HCT116 (cell line): ENCODE measurements at regions not wholly inside any gene's neighbourhood (a gene's known extent, or its start where the extent isn't known, plus 50 kb on each side); places are given as distances from the start of the nearest gene placed in this dataset.

Experiments
- ATAC-seq: fragments of 200-7000 bp; cut with Tn5 transposase; 2 replicates; pipeline ENCODE4 v1.9.1; 2020; ENCODE audit warnings: mild to moderate bottlenecking, moderate library complexity
- BruUV-seq: library from RNA; stranded (reverse); fragments of 400-500 nt; replicated peaks from 2 replicates; lab custom pipeline; 2021; lab: Mats Ljungman, UMichigan
- CTCF ChIA-PET: fragments of 300-600 bp; sonication (Branson Sonifier 250); formaldehyde crosslinking; loops from one replicate; lab custom pipeline; 2021; ENCODE audit warnings: antibody characterized with exemption; lab: Charles Lee
- POLR2A ChIA-PET: fragments of 300-600, 350-600 bp; sonication (Branson Sonifier 250); formaldehyde crosslinking; loops from one replicate; lab custom pipeline; 2021; ENCODE audit warnings: antibody characterized with exemption; lab: Charles Lee
- RAD21 ChIA-PET, 2 experiments: fragments of 300-600 bp; sonication (Branson Sonifier 250); formaldehyde crosslinking; loops; one replicate each; lab custom pipeline; 2023; ENCODE audit warnings: low total read pairs in 2 of 2; ENCODE audit not compliant: uncharacterized antibody in 2 of 2, unreplicated experiment in 2 of 2, low non-redundant PET in 1 of 2; lab: Charles Lee
- DNase-seq: peaks from one replicate; pipeline ENCODE4 v3.0.0-alpha.2; 2010; ENCODE audit warnings: low read depth, low spot score
- H2AFZ ChIP-seq: fragments of 200-600 bp; shearing (Covaris generic), sonication (generic); 2 replicates; pipeline ENCODE4 v1.6.1; 2017; ENCODE audit warnings: low read depth, mixed run types, mixed read lengths, antibody characterized with exemption, low read length; ENCODE audit not compliant: poor library complexity, severe bottlenecking
- H3K27ac ChIP-seq: 2 replicates; pipeline ENCODE4 v1.5.1; 2012; ENCODE audit warnings: low read depth, low read length
- H3K27me3 ChIP-seq: fragments of 200-600 bp; sonication (generic); 2 replicates; pipeline ENCODE4 v1.6.1; 2016; ENCODE audit warnings: mixed run types, low read length, mixed read lengths; ENCODE audit not compliant: insufficient read depth
- H3K36me3 ChIP-seq, 2 experiments: fragments of 200-500 bp in 1 of 2; fragments of 200-600 bp in 1 of 2; sonication (Bioruptor generic) in 1 of 2; sonication (generic) in 1 of 2; 2 replicates each; pipeline versions ENCODE4 v1.5.1 to v1.6.1; 2014 to 2016; ENCODE audit warnings: low read length in 2 of 2, inconsistent platforms in 1 of 2, mixed read lengths in 1 of 2, mixed run types in 1 of 2; ENCODE audit not compliant: insufficient read depth in 2 of 2, control insufficient read depth in 1 of 2
- H3K4me1 ChIP-seq, 2 experiments: fragments of 200-600 bp in 1 of 2; sonication (generic) in 1 of 2; 2 replicates each; pipeline versions ENCODE4 v1.5.1 to v1.6.1; 2012 to 2017; ENCODE audit warnings: low read length in 2 of 2, inconsistent platforms in 1 of 2, mild to moderate bottlenecking in 1 of 2, mixed read lengths in 1 of 2, mixed run types in 1 of 2, moderate library complexity in 1 of 2; ENCODE audit not compliant: insufficient read depth in 2 of 2, control insufficient read depth in 1 of 2
- H3K4me2 ChIP-seq: fragments of 200-600 bp; sonication (generic); 2 replicates; pipeline ENCODE4 v1.6.1; 2017; ENCODE audit warnings: mixed run types, low read length, mixed read lengths
- H3K4me3 ChIP-seq, 2 experiments: fragments of 200-600 bp in 1 of 2; sonication (generic) in 1 of 2; replicated peaks in 1 of 2; 2 replicates each; pipeline ENCODE4 v1.5.1; 2011 to 2016; ENCODE audit warnings: low read length in 2 of 2, control low read depth in 1 of 2, low read depth in 1 of 2, mild to moderate bottlenecking in 1 of 2, mixed read lengths in 1 of 2, mixed run types in 1 of 2
- H3K79me2 ChIP-seq: fragments of 200-600 bp; sonication (generic); 2 replicates; pipeline ENCODE4 v1.6.1; 2017; ENCODE audit warnings: mild to moderate bottlenecking, mixed run types, low read length, moderate library complexity, mixed read lengths; ENCODE audit not compliant: insufficient read depth
- H3K9ac ChIP-seq: fragments of 200-600 bp; sonication (generic); 2 replicates; pipeline ENCODE4 v1.6.1; 2016; ENCODE audit warnings: low read length, mixed read lengths
- H3K9me2 ChIP-seq: fragments of 200-600 bp; sonication (generic), shearing (Covaris generic); 2 replicates; pipeline ENCODE4 v1.6.1; 2017; ENCODE audit warnings: mixed run types, mild to moderate bottlenecking, moderate library complexity; ENCODE audit not compliant: insufficient read depth
- H3K9me3 ChIP-seq, 2 experiments: fragments of 200-500 bp in 1 of 2; fragments of 200-600 bp in 1 of 2; sonication (Bioruptor generic) in 1 of 2; sonication (generic) in 1 of 2; 2 replicates each; pipeline ENCODE4 v1.6.1; 2014 to 2017; ENCODE audit warnings: low read length in 2 of 2, mixed read lengths in 2 of 2, inconsistent platforms in 1 of 2, low read depth in 1 of 2, mild to moderate bottlenecking in 1 of 2, mixed run types in 1 of 2, moderate library complexity in 1 of 2; ENCODE audit not compliant: control insufficient read depth in 1 of 2, insufficient read depth in 1 of 2
- H4K20me1 ChIP-seq: fragments of 200-600 bp; sonication (generic), shearing (Covaris generic); 2 replicates; pipeline ENCODE4 v1.6.1; 2017; ENCODE audit warnings: mixed run types, mild to moderate bottlenecking, moderate library complexity; ENCODE audit not compliant: insufficient read depth
- ATF3 ChIP-seq: IDR thresholded peaks from 2 replicates; pipeline ENCODE4 v1.6.1; 2012
- CBX3 ChIP-seq: IDR thresholded peaks from 2 replicates; pipeline ENCODE4 v1.6.1; 2012; ENCODE audit warnings: low read depth
- CEBPB ChIP-seq: IDR thresholded peaks from 2 replicates; pipeline ENCODE4 v1.6.1; 2012; ENCODE audit warnings: low read depth
- ELF1 ChIP-seq: IDR thresholded peaks from 2 replicates; pipeline ENCODE4 v1.6.1; 2012; ENCODE audit warnings: low read depth, borderline replicate concordance
- EZH2phosphoT487 ChIP-seq: fragments of 200-600 bp; IDR thresholded peaks from 2 replicates; pipeline ENCODE4 v1.6.1; 2018; ENCODE audit warnings: antibody characterized with exemption, borderline replicate concordance
- JUND ChIP-seq: IDR thresholded peaks from 2 replicates; pipeline ENCODE4 v1.6.1; 2012
- POLR2A ChIP-seq: IDR thresholded peaks from 2 replicates; pipeline ENCODE4 v1.7.0; 2011; ENCODE audit warnings: borderline replicate concordance; ENCODE audit not compliant: insufficient read depth, insufficient read length; ENCODE audit errors: extremely low read depth
- SIN3A ChIP-seq: IDR thresholded peaks from 2 replicates; pipeline ENCODE4 v1.6.1; 2012; ENCODE audit warnings: low read depth
- YY1 ChIP-seq: IDR thresholded peaks from 2 replicates; pipeline ENCODE4 v1.6.1; 2011; ENCODE audit warnings: low read length, low read depth, moderate library complexity, mild to moderate bottlenecking; ENCODE audit not compliant: insufficient replicate concordance; ENCODE audit errors: extremely low read depth
- ZFX ChIP-seq: fragments of 450-650 bp; IDR thresholded peaks from 2 replicates; pipeline ENCODE4 v1.6.1; 2017
- ZNF274 ChIP-seq: fragments of 200-500 bp; sonication (Bioruptor generic); IDR thresholded peaks from 2 replicates; pipeline ENCODE4 v1.6.1; 2014; ENCODE audit warnings: mild to moderate bottlenecking, low read depth, low read length, inconsistent platforms
- intact Hi-C: fragments of 100-400 bp; cut with micrococcal nuclease; formaldehyde crosslinking; loops from 2 replicates; pipeline ENCODE4 v1.10.0; 2022

- no peak overlapping the region for H2AFZ ChIP-seq
- no peak overlapping the region for H3K27ac ChIP-seq
- peaks cover 4 to 10% of the 10 kb centered on the region in 2 experiments; a peak in 2 of 4 replicates for H3K9me3 ChIP-seq
- no peak overlapping the region for H3K9ac ChIP-seq
- H3K36me3 ChIP-seq = no peaks in the 10 kb centered on the region; a peak in 1 of 4 replicates
- RAD21 ChIA-PET = no interaction called here
- no peaks in the 10 kb centered on the region for H4K20me1 ChIP-seq
- no TSS peak for BruUV-seq
- no peaks in the 10 kb centered on the region for H3K79me2 ChIP-seq
- TF ChIP-seq CBX3 (no peak), JUND (no peak), YY1 (no peak), ATF3 (no peak), POLR2A (no peak)
- TF ChIP-seq, all 23 proteins: peak for 0
- Histone ChIP-seq H3K4me2 (no peak overlapping the region), H3K4me3 (no peak overlapping the region), H3K9me2 (no peaks in the 10 kb centered on the region), H3K4me1 (no peaks in the 10 kb centered on the region), H3K27me3 (no peaks in the 10 kb centered on the region)
- ChIA-PET POLR2A (no interaction called here), CTCF (no interaction called here)
- DNase-seq (no peak), ATAC-seq (no peak)
- intact Hi-C loops = no loop called here
These were observed 108.8 kb upstream of the ASTN2 start for GRCh38 chr9:117523531-117524153.

GRCh38 chr9:117521293-117521692 lies 106.4 kb upstream of the ASTN2 start:
- ChIA-PET POLR2A (no interaction called here), CTCF (no interaction called here), RAD21 (no interaction called here)
- no peaks in the 10 kb centered on the region for H4K20me1 ChIP-seq
- ATAC-seq (no peak), DNase-seq (no peak)
- H3K9ac ChIP-seq = no peak overlapping the region
- H3K4me2 ChIP-seq = no peak overlapping the region
- TF ChIP-seq CEBPB (no peak), EZH2phosphoT487 (no peak), ZFX (no peak), SIN3A (no peak), POLR2A (no peak), ZNF274 (no peak), CBX3 (no peak), ELF1 (no peak)
- H3K79me2 ChIP-seq = no peaks in the 10 kb centered on the region
- H3K27me3 ChIP-seq = no peaks in the 10 kb centered on the region
- H3K9me3 ChIP-seq = peaks cover 0 to 10% of the 10 kb centered on the region in 2 experiments; a peak in 2 of 4 replicates
- H3K27ac ChIP-seq = no peak overlapping the region
- no TSS peak for BruUV-seq
- intact Hi-C loops = no loop called here
- H3K36me3 ChIP-seq = no peaks in the 10 kb centered on the region
- no peak overlapping the region for H3K4me3 ChIP-seq
- H3K4me1 ChIP-seq = no peaks in the 10 kb centered on the region
- no peaks in the 10 kb centered on the region for H3K9me2 ChIP-seq
- H2AFZ ChIP-seq = no peak overlapping the region
